ENCODE measurements at regions not wholly inside any gene's neighbourhood (a gene's known extent, or its start where the extent isn't known, plus 50 kb on each side); places are given as distances from the start of the nearest gene placed in this dataset.

GRCh38 chr16:20191566-20191965 lies 117.9 kb upstream of the GPR139 start:
- Histone ChIP-seq H3K27ac (ENCODE audit: control insufficient read depth, insufficient read depth, low read length) (no peak overlapping the region), H3K9ac (ENCODE audit: control insufficient read depth, extremely low read depth, insufficient read depth, low read length) (no peak overlapping the region), H3K9me3 (ENCODE audit: control insufficient read depth, low read depth, low read length) (peaks cover under 1% of the 10 kb centered on the region), H3K27me3 (ENCODE audit: control insufficient read depth, extremely low read depth, insufficient read depth, low read length) (no peaks in the 10 kb centered on the region), H3K4me3 (ENCODE audit: control insufficient read depth in 2 of 3, extremely low read depth in 1 of 3, insufficient read depth in 2 of 3, low read depth in 1 of 3, low read length in 3 of 3) (no peak overlapping the region), H3K4me1 (ENCODE audit: control insufficient read depth, extremely low read depth, insufficient read depth, low read length) (no peaks in the 10 kb centered on the region), H3K36me3 (ENCODE audit: control insufficient read depth in 2 of 2, extremely low read depth in 1 of 2, insufficient read depth in 2 of 2, low read length in 2 of 2) (no peaks in the 10 kb centered on the region), H3K4me2 (ENCODE audit: control insufficient read depth, extremely low read depth, insufficient read depth, low read depth, low read length) (no peak overlapping the region), H3K79me2 (ENCODE audit: control insufficient read depth, insufficient read depth, low read length) (no peaks in the 10 kb centered on the region), H2AFZ (ENCODE audit: control insufficient read depth, low read length) (no peak overlapping the region), H3K9me1 (ENCODE audit: control insufficient read depth, extremely low read depth, insufficient read depth, low read length) (no peaks in the 10 kb centered on the region), H4K20me1 (ENCODE audit: control insufficient read depth, extremely low read depth, insufficient read depth, low read length) (no peaks in the 10 kb centered on the region)
- DNase-seq (ENCODE audit: low read depth, low spot score) (no peak), FAIRE-seq (no peak)
- TF ChIP-seq EZH2 (IDR thresholded peaks at IDR 0.05; ENCODE audit: low read length) = no peak
- TF ChIP-seq, protein P1, sequence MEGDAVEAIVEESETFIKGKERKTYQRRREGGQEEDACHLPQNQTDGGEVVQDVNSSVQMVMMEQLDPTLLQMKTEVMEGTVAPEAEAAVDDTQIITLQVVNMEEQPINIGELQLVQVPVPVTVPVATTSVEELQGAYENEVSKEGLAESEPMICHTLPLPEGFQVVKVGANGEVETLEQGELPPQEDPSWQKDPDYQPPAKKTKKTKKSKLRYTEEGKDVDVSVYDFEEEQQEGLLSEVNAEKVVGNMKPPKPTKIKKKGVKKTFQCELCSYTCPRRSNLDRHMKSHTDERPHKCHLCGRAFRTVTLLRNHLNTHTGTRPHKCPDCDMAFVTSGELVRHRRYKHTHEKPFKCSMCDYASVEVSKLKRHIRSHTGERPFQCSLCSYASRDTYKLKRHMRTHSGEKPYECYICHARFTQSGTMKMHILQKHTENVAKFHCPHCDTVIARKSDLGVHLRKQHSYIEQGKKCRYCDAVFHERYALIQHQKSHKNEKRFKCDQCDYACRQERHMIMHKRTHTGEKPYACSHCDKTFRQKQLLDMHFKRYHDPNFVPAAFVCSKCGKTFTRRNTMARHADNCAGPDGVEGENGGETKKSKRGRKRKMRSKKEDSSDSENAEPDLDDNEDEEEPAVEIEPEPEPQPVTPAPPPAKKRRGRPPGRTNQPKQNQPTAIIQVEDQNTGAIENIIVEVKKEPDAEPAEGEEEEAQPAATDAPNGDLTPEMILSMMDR (optimal IDR thresholded peaks at IDR 0.05 in 1 of 3, IDR thresholded peaks at IDR 0.05 in 1 of 3, conservative IDR thresholded peaks at IDR 0.05 in 1 of 3; ENCODE audit: extremely low read depth in 1 of 3, insufficient read depth in 2 of 3, low read length in 3 of 3) = no peak
- dilution Hi-C loops (cut with MboI; ENCODE audit: extremely low pct_ligation_motif_present, low sequenced_read_pairs) = no loop called here

DNA sequence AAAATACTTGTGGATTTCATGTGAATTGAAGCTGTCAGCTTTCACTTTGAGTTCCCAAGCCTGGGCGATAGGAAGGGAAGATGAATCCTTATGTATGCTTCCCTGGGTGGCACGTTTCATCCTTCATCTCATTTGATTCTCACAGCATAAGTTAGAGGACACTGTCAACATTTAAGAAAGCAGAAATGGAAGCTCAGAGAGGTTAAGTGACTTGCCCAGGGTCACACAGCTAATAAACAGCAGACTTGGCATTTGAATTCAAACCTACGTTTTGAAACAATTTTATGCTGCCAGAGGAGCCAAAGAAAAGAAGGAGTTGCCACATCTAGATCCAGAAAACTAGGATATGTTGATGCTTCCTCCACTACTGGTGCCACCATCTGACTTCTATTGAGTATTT lies 108.3 kb upstream of the GPR139 start:
- Histone ChIP-seq H3K4me3 (ENCODE audit: control insufficient read depth in 2 of 3, extremely low read depth in 1 of 3, insufficient read depth in 2 of 3, low read depth in 1 of 3, low read length in 3 of 3) (no peak overlapping the region), H3K9me3 (ENCODE audit: control insufficient read depth, low read depth, low read length) (peaks cover 4% of the 10 kb centered on the region), H3K4me1 (ENCODE audit: control insufficient read depth, extremely low read depth, insufficient read depth, low read length) (no peaks in the 10 kb centered on the region), H3K4me2 (ENCODE audit: control insufficient read depth, extremely low read depth, insufficient read depth, low read depth, low read length) (no peak overlapping the region), H3K27me3 (ENCODE audit: control insufficient read depth, extremely low read depth, insufficient read depth, low read length) (no peaks in the 10 kb centered on the region), H2AFZ (ENCODE audit: control insufficient read depth, low read length) (no peak overlapping the region), H3K27ac (ENCODE audit: control insufficient read depth, insufficient read depth, low read length) (no peak overlapping the region), H3K9me1 (ENCODE audit: control insufficient read depth, extremely low read depth, insufficient read depth, low read length) (no peaks in the 10 kb centered on the region), H3K79me2 (ENCODE audit: control insufficient read depth, insufficient read depth, low read length) (no peaks in the 10 kb centered on the region), H3K36me3 (ENCODE audit: control insufficient read depth in 2 of 2, extremely low read depth in 1 of 2, insufficient read depth in 2 of 2, low read length in 2 of 2) (no peaks in the 10 kb centered on the region), H4K20me1 (ENCODE audit: control insufficient read depth, extremely low read depth, insufficient read depth, low read length) (no peaks in the 10 kb centered on the region), H3K9ac (ENCODE audit: control insufficient read depth, extremely low read depth, insufficient read depth, low read length) (no peak overlapping the region)
- TF ChIP-seq EZH2 (IDR thresholded peaks at IDR 0.05; ENCODE audit: low read length) = no peak
- TF ChIP-seq, protein P1 (optimal IDR thresholded peaks at IDR 0.05 in 1 of 3, IDR thresholded peaks at IDR 0.05 in 1 of 3, conservative IDR thresholded peaks at IDR 0.05 in 1 of 3; ENCODE audit: extremely low read depth in 1 of 3, insufficient read depth in 2 of 3, low read length in 3 of 3) = no peak
- no peak for DNase-seq (ENCODE audit: low read depth, low spot score)
- FAIRE-seq = no peak
- dilution Hi-C loops (cut with MboI; ENCODE audit: extremely low pct_ligation_motif_present, low sequenced_read_pairs) = no loop called here

All from keratinocyte (primary cell).